ENCODE measurements at regions not wholly inside any gene's neighbourhood (a gene's known extent, or its start where the extent isn't known, plus 50 kb on each side); places are given as distances from the start of the nearest gene placed in this dataset.
A peak's percentile ranks its signal among the peaks of the same experiment; 100 is the strongest.

DNA sequence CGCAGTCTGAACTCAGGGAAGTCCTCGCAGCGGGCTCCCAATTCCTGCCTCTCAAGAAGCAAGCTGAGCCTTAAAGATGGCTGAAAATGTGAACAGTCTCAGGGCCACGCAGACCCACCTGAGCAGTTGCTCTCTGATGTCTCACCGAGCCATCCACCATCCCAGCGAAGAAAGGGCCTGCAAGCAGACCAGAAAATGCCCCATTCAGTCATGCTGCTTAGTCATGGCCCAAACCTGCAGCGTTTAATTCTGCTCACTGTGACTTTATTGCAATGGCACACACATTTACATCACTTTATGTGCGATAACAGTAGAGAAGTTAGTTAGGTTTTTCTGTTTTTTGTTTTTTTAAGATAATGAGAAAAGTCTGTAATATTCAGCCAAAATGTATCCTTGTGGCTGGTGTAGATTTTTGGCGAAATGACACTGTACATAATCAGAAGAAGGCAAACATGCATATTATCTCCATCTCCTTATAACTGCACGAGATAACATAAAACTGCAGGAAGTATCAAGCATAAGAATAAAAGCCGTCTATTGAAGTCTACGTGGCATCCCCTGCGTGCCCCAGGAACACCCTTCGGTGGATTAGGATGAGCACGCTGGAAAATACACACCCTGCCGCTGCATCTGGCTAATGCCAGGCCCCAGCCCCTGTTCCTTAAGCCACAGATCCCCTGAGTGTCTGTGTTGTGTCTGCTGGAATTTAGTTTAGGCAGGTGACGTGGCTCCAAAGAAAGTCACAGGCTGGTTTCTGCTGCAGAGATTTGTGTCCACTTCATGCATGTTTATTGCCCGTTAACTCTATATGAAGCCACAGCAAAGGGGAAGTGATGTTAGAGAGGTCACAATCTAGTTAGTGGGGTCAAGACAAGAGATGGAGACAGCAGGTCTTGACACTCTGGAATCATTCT, 119.8 kb upstream of the IRF2BP2 start:
- no peaks in the 10 kb centered on the region for H3K36me3 ChIP-seq
- no peak for DNase-seq
- H3K27ac ChIP-seq, result peak overlapping the region in 1 of 4 donors; percentile 62
- H3K4me3 ChIP-seq, result no peak overlapping the region
- no peaks in the 10 kb centered on the region for H3K9me3 ChIP-seq
- H3K4me1 ChIP-seq, result peaks cover 11 to 38% (median 27%) of the 10 kb centered on the region in 4 donors
- H3K27me3 ChIP-seq, result no peaks in the 10 kb centered on the region
- TF ChIP-seq POLR2A (IDR thresholded peaks at IDR 0.05) (no peak), CTCF (IDR thresholded peaks at IDR 0.05) (no peak)

DNA sequence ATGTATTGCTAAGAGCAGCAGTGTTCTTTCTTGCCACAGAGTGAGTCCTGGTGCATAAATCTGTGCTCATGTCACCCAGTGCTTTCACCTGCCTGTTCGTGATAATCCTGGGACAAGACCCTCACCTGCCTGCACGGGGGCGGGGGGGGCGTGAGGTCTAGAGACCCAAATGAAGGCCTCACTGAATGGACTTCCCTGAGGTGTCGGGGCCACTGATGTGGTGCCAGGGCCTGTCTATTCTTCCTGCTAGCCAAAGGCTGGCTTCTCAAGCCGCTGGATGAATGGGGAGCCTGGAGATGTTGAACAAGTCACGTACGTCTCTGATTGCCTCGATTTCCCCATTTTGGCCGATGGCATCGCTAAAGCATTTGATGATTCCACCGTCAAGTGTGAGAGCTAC, 118.8 kb upstream of the IRF2BP2 start:
- no peak for DNase-seq
- Histone ChIP-seq H3K4me1 (peaks cover 12 to 42% (median 30%) of the 10 kb centered on the region in 4 donors), H3K27me3 (no peaks in the 10 kb centered on the region), H3K36me3 (no peaks in the 10 kb centered on the region), H3K27ac (no peak overlapping the region), H3K4me3 (no peak overlapping the region), H3K9me3 (no peaks in the 10 kb centered on the region)
- TF ChIP-seq POLR2A (IDR thresholded peaks at IDR 0.05) (no peak), CTCF (IDR thresholded peaks at IDR 0.05) (no peak)

DNA sequence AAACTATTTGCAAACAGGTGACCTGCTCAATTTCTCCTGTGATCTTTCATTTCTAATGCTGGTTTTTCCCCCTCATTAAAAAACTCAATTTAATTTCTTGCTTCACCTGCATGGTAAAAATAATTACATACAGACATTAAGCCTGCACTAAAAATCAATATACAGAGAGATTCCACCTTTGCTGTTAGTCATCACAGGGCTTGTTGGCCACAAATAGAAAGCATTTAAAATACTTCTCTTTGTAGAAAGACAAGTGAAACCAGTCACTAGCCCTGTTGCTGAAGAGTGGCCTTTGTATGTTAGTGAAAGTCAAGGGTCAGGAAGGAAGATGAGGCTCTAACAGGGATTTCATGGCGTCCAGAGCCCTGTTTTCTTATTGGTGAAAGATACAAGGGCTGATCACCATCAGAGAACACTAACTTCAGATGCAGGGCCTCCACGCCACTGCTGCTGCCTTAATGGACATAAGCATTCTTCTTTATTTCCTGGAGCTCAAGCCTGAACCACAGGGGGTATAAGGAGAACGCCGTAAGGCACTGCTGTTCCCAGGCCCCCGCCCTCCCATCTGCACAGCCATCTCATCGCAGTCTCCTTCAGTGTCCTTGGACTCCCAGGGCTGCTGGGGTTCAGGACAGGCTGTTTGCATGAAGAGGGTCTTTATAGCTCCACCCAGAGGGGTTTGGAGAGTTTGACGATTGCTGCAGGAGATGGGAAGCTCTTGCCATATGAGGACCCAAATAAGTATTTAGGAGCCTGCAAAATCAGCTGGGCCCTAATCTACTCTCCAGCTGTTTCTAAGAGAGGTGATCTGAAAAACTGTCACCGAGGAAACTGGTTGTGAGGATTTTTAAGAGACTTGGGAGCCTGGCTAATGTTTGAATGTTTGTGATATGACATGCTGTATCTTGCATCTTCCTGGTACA, 117.3 kb upstream of the IRF2BP2 start:
- Histone ChIP-seq H3K27me3 (no peaks in the 10 kb centered on the region), H3K36me3 (no peaks in the 10 kb centered on the region), H3K4me1 (peaks cover 12 to 57% (median 40%) of the 10 kb centered on the region in 4 donors), H3K9me3 (no peaks in the 10 kb centered on the region), H3K27ac (peak overlapping the region; percentile 21 to 96 (median 90)), H3K4me3 (no peak overlapping the region)
- TF ChIP-seq CTCF (IDR thresholded peaks at IDR 0.05), result no peak
- TF ChIP-seq POLR2A (IDR thresholded peaks at IDR 0.05), result no peak
- no peak for DNase-seq

DNA sequence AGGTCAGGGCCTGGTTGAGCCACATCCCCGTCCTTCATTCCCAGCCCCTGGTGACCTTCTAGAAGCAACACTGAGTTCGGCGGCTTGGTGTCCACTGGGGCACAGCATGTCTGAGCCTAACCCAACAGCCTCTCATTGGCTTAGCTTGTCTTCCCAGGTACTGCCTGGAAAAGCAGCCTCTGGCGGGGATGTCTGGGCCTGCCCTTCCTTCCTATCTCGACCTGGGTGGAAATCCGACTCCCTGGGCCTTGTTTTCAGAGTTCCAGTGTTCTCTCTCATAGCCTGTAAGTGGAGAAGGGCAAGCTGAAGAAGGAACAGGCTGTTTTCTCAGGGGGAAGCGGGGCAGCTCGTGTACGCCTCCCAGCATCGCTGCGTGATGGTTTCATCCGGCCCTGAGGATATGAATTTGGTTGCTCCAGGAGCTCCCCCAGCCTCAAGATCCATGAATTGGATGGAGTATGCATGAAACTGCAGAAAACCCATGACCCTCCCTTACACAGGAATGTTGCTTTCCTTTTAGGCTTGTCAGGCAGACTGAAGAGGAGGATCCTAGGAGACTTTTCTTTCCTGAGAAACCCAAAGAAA, 116.5 kb upstream of the IRF2BP2 start:
- Histone ChIP-seq H3K9me3 (no peaks in the 10 kb centered on the region), H3K4me1 (peaks cover 15 to 61% (median 39%) of the 10 kb centered on the region in 4 donors), H3K4me3 (no peak overlapping the region), H3K27ac (peak overlapping the region; percentile 82 to 96 (median 90)), H3K36me3 (no peaks in the 10 kb centered on the region), H3K27me3 (no peaks in the 10 kb centered on the region)
- no peak for DNase-seq
- no peak for TF ChIP-seq POLR2A (IDR thresholded peaks at IDR 0.05)

DNA sequence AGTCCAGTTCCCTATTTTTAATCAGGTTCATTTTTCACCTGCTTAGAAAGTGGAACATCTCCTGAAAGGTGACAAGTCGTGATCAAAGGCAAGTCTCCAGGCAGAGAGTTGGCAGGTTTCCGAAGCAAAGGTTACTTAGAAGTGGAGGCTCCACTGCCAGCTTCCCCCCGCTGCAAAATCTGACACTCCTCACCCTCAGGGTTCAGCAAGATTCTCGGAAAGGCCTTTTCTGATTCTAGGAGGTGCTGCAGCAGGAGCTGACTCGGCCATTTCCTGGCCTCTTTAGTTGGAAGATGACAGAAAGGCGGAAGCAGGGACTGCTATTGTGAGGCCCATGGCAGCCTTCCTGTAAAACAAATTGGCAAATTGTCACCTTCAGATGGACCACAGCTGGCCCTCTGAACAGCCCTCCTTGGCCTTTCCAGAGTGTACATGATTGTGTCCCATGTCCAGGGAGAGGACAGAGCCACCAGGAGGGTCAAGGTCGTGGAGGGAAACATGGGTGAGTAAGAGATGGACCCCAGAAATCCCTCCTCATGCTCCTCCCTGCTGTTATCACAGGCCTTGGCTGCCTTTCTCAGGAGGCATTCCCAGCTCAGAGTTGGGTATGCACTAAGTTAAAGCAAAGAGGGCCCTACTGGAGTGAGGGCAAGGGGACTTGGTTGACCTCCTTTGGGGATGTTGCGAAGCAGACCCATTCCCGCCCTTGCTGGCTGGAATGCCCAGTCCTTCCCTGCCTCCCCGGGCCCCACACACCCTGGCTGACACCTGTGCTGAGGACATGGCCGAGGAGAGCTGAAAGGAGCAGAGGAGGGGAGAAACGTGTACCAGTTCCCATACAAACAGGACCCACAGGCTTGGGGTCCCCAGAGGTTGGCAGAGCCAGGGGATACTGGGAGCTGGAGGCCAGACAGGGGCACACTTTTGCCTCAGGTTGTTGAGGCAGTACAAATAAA, 115.5 kb upstream of the IRF2BP2 start:
- Histone ChIP-seq H3K27ac (peak overlapping the region; percentile 82 to 96 (median 90)), H3K4me3 (no peak overlapping the region), H3K36me3 (no peaks in the 10 kb centered on the region), H3K27me3 (no peaks in the 10 kb centered on the region), H3K4me1 (peaks cover 15 to 62% (median 35%) of the 10 kb centered on the region in 4 donors), H3K9me3 (no peaks in the 10 kb centered on the region)
- DNase-seq, result peak in 2 of 3 donors; percentile 63 to 68
- TF ChIP-seq CTCF (IDR thresholded peaks at IDR 0.05) (no peak), POLR2A (IDR thresholded peaks at IDR 0.05) (no peak)
